Activated naive CD4-positive, alpha-beta T cell treated with anti-CD3 and anti-CD28 coated beads, Interleukin-2, amount 50 U/mL, for 16 hours (primary cell): ENCODE measurements at regions not wholly inside any gene's neighbourhood (a gene's known extent, or its start where the extent isn't known, plus 50 kb on each side); places are given as distances from the start of the nearest gene placed in this dataset.
"Not testable (repeated sequence)": the region's sequence is repeated elsewhere in the genome, so short reads cannot be mapped to it uniquely, and the experiment has no call there.

Experiments used
- DNase-seq: peaks from one replicate; pipeline ENCODE4 v3.0.0-alpha.2; 2020

GRCh38 chr16:88232401-88233258, 150.1 kb upstream of the ZNF469 start:
- DNase-seq = not testable (repeated sequence)

DNA sequence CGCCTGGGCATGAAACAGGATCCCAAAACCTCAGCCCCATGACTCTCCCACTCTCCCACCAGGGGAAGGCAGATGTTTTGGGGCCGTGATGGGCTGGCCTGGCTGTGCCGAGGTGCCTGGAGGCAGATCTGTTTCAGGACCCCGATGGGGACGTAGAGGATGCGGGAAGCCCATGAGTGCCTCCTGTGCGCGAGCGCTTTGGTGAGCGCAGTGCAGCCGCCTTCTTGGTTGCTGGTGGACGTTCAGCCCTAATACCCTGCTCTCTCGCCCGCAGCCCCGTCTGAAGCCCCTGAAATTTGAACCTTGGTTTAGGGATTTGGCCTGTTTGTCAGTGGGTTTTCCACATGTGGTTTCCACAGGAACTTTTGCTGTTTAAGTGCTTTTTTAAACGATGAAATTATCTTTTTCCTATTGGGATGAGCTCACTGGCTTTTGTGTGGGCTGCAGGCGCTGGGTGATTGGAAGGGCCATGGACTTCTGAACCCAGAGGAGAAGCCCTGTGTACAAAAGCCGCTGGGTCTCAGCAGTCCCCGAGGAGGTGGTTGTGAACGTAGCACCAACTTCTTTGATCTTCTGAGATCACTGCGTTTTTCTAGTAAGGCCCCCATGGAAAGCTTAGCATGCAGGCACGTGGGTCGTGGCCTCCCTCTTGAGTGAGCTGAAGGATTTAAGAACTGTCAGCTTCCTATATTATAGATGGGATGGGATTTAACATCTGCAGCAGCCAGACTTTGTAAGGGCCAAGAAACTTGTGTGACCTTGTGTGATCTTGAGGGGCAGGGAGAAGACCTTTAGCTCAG, 148.9 kb upstream of the ZNF469 start:
- DNase-seq = not testable (repeated sequence)

DNA sequence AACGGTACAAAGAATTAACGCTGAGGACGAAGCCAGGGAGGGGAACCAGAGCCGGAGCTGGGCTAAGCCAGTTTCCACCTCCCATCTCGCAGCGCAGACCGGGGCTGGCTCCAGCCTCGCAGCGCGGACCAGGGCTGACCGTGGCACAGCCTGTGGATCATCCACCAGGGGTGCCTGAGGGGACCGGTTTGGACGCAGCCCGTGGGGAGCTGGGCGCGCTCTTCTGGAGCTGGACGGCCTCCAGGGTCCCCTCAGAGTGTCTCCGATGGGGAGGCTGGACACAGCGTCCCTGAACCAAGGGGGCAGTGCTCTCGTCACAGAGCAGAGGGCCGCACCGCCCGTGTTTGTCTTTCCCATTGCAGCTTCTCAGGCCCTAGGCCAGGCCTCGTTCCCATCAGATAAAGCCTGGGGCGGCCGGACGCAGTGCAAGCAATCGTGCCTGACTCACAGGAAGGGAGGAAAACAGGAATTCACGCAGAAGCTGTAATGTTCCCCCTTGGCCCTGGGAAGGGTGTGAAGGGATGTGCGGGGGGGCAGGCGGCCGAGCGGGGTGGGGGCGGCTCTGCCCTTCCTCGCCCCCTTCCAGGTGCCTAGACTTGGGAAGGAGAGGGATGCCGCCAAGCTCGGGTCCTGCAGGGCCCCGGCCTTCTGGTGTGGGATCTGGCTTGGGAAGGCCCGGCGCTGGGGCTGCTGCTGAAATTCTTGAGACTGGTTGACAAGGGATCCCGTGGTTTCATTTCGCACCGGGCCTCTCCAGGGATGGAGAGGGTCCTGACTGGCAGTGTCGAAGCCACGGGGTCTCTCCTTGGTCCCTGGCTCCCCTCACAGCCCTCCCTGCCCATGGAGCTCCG, 148.1 kb upstream of the ZNF469 start:
- DNase-seq = not testable (repeated sequence)

GRCh38 chr16:88235691-88236090, 147.1 kb upstream of the ZNF469 start:
- not testable (repeated sequence) for DNase-seq

DNA sequence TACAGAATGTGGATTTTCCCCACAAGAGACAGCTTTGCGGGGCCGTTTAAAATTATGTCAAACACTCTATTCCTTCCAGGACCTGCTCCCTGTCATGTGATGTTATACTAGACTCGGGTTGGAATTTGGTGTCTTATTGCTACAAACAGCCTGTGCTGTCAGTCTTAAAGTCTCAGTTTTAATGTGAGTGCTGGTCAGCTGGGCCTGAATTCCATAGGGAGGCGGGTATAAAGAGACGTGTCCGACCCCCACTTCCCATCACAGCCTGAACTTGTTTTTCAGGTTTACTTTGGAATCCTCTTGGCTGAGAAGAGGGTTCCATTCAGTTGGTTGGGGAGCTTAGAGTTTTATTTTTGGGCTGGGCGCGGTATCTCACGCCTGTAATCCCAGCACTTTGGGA, 146.5 kb upstream of the ZNF469 start:
- DNase-seq = not testable (repeated sequence)

GRCh38 chr16:88237314-88237713, 145.4 kb upstream of the ZNF469 start:
- not testable (repeated sequence) for DNase-seq

- not testable (repeated sequence) for DNase-seq
Measured at GRCh38 chr16:88237761-88238415, 144.9 kb upstream of the ZNF469 start.

DNA sequence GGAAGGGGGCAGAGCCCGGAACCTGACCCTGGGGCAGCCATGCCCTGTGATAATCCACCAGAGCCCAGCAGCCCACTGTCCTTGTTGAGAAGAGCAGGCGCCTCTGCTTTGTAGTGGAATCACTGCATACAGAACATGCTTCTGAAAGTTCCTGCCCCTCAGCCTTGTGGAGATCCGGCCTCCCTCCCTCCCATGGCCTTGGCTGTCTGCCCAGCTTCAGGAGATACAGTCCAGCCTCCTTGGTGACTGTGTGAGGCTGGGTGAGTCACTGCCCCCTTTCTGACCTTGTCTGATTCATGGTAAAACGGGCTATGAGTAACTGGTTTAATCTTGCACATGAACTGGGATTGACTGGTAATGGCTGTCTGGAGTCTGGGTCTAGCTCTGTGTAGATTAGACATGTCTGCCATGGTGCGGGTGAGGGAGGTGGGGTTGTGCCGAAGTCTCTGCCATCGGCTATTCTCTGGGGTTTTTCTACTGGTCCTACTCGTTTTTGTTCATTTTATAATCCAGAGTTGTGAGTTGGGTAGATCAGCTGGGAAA, 144.0 kb upstream of the ZNF469 start:
- not testable (repeated sequence) for DNase-seq

- DNase-seq = not testable (repeated sequence)
Measured at GRCh38 chr16:88240118-88240517, 142.6 kb upstream of the ZNF469 start.

GRCh38 chr16:88240776-88241175, 142.0 kb upstream of the ZNF469 start:
- not testable (repeated sequence) for DNase-seq

- not testable (repeated sequence) for DNase-seq
Measured at GRCh38 chr16:88241404-88242311, 141.1 kb upstream of the ZNF469 start.

DNA sequence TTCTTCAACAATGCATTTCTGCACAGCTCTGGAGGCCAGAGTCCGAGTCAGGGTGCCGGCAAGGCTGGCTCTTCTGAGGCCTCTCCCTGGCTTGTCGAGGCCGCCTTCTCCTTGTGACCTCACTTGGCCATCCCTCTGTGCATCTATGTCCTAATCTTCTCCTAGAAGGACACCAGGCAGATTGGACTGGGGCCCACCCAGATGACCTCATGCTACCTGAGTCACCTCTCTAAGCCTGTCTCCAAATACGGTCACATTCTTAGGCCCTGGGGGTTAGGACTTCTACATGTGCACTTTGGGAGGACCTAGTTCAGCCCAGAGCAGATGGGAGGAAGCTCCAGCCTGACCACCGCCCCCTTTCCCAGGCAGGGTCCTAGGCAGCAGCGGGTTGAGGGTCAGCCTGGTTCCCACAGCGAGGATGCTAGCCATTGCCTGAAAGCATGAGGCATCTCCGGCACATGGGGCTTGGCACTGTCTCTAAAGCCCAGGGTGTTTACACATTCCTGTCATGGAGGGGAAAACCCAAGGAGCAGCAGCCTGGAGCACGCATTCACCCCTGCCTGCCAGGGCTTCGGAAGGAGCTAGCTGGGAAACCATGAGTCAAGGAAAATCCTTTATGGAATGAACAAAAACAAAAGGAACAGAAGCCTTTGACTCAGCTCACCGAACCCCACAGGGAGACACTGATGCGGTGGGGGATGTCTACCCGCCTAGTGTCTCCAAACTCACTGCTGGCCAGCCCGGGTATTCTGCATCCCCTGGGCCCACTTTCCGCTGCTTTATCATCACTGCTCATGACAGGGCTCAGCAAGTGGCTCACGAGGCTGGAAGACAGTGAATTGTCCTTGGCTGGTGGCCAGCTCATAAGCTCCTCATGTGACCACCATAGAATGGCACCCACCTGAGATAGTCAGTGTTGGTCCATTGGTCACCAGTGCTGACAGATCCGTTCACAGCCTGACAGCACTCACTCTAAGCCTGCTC, 140.2 kb upstream of the ZNF469 start:
- DNase-seq = not testable (repeated sequence)

DNA sequence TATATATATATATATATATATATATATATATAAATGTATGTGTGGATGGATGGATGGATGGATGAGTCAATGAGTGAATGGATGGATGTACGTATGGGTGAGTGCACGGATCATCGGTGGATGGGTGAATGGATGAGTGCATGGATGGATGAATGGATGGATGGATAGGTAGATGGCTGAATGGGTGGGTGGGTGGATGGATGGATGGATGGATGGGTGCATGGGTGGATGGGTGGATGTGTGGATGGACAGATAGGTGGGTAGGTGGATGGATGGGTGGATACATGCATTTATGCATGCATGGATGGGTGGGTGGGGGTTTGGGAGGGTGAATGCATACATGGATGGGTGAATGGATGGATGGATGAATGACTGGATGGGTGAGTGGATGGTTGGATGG, 138.8 kb upstream of the ZNF469 start:
- not testable (repeated sequence) for DNase-seq

DNA sequence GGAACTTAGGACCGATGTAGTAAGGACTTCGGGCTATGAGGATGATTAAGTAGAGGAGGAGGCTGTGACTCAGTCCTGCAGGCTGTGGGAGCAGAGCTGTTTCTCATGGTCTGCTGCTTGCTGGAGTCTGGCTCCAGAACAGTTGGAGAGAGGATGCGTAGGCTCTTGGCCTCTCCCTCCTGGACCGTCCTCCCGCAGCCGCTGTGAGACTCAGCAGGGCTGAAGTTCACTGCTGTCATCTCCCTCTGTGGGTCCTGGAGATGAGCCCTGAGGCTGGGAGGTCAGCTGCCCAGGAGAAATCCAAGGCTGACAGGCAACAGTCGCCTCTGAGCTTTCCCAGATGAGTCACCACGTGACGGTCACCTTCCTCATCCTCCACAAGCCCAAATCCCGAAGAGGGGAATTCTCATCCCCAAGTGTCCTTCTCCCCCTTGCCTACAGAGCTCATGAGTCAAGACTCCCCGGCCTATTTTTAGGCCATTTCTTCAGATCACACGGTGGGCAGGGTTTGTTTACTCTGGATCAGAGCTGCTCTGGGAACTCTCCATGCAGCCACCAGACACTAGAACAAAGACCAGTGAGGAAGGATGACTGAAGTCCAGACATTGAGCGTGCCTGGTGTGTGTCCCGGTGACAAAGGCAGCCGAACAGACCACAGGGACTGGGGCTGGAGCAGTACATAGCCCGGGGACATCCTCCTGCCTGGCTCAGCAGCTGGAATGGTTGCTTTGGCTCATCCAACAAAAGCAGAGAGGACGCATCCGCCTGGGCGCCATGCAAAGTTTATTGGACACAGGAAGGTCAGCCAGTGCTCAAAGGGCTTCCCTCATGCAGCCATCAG, 137.3 kb upstream of the ZNF469 start:
- DNase-seq = not testable (repeated sequence)

GRCh38 chr16:88246955-88247582, 135.7 kb upstream of the ZNF469 start:
- DNase-seq = not testable (repeated sequence)

DNA sequence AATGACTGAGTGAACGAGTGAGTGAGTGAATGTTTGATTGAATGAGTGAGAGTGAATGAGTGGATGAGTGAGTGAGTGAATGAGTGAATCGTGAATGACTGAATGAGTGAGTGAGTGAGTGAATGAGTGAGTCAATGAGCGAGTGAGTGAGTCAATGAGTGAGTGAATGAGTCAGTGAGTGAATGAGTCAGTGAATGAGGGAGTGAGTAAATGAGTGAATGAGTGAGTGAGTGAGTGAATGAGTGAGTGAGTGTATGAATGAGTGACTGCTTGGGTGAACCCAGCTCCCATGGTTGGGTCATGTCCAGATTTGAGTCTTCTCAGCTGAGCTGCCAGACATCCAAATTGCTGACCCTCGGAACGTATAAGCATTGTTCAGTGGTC, 135.2 kb upstream of the ZNF469 start:
- DNase-seq = not testable (repeated sequence)

DNA sequence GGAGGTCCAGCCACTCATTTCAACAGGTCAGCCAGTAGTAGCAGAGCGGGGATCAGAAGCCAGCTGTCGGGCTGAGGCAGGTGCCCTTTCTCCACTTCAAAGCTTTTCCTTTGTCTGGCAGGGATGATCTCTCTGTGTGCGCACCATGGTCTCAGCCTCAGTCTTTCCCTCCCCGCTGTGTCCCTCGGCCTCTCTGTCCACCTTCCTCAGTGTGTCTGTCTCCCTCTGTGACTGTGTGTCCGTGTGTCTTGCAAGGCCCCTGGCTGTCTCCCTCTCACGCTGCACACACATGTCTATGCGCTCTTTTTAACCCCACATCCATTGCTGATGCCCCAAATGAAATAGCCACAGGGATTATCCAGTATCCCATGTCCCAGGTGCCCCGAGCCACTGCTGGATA, 134.0 kb upstream of the ZNF469 start:
- not testable (repeated sequence) for DNase-seq

DNA sequence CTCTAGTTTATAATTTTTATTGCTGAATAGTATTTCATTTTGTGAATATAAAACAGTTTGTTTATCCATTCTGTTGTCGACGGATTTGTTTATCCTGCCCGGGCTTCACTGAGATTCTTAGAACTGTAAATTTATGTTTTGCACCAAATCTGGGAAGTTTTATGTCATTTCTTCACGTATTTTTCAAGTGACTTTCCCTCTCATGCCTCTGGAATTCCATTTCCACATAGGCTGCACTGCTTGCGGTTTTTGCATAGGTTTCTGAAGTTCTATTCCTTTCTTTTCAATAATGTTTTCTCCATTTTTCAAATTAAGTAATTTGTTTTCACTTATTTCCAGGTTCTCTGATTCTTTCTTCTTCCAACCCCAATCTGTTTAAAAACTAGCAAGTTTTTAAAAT, 132.4 kb upstream of the ZNF469 start:
- DNase-seq = not testable (repeated sequence)
